Fibroblast of the conjunctiva (primary cell): ENCODE measurements at regions not wholly inside any gene's neighbourhood (a gene's known extent, or its start where the extent isn't known, plus 50 kb on each side); places are given as distances from the start of the nearest gene placed in this dataset.
"Not testable (repeated sequence)": the region's sequence is repeated elsewhere in the genome, so short reads cannot be mapped to it uniquely, and the experiment has no call there.

ENCODE experiments used
- DNase-seq: peaks from one replicate; pipeline ENCODE4 v3.0.0-alpha.2; 2010; ENCODE audit warnings: low read depth

DNA sequence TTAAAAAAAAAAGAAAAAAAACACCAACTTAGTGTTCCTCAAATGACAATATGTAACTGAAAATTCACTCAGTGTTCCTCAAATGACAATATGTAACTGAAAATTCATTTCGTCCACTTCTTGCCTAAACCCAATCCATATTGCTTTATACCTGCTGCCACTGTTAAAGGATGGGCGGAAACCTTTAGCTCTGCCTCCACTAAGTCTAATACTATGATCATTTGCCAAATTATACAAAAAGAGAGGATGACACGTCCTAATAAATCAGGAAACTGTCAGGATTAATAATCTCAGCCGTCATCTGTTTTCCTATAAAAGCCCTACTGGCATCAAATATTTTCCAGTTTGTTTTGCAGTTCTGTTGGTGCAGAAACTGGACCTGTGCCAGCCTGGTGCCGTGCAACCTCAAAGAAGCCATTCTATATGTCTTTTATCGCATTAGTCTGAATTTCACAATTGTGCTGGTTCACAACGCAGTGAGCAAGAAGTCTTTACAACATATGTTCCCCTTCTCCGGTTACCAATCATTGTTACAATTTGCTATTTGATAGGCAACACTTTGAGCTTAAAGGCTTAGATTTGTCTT, 160.4 kb upstream of the KCNH8 start:
- no peak for DNase-seq

DNA sequence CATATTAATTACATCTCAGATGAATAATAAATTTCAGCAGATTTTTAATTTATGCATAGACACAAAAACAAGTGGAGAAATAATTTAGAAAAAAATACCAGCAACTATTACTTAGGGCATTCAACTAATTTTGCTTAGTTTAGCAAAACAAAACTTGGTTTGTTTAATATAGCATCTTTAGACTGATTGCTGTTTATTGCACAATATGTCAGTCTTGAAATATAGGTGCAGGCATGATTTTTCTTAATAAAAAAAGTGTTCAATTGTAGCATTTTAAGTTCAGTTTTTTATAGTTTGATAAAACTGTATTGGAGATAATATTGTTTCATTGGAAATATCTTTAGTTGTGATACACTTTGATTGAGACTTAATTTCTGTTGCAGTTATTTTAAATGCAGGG, 161.2 kb upstream of the KCNH8 start:
- DNase-seq = no peak

GRCh38 chr3:18982920-18983319, 165.4 kb upstream of the KCNH8 start:
- DNase-seq = no peak

GRCh38 chr3:18976102-18976501, 172.2 kb upstream of the KCNH8 start:
- not testable (repeated sequence) for DNase-seq

DNA sequence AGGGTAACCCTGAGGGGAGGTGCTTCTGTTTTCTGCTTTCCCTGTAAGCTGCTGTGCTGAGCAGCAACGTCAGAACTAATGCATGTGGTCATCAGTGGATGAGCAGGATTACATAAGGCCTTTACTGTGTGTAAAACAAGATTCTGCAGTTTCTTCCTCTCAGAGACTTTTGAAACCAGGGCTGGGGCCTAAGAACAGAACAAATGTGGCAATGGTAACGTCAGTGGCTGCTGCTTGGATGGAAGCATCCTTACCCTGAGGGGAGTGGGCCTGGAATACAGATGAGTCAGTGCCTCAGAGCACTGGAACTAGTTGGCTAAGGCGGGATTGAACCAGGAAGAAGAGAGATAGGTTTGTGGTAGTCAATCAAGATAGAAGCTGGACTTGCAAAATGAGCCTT, 180.2 kb upstream of the KCNH8 start:
- no peak for DNase-seq

GRCh38 chr3:18965781-18966180, 182.5 kb upstream of the KCNH8 start:
- no peak for DNase-seq

- DNase-seq = no peak
These were observed 183.7 kb upstream of the KCNH8 start for GRCh38 chr3:18964640-18965039.

DNA sequence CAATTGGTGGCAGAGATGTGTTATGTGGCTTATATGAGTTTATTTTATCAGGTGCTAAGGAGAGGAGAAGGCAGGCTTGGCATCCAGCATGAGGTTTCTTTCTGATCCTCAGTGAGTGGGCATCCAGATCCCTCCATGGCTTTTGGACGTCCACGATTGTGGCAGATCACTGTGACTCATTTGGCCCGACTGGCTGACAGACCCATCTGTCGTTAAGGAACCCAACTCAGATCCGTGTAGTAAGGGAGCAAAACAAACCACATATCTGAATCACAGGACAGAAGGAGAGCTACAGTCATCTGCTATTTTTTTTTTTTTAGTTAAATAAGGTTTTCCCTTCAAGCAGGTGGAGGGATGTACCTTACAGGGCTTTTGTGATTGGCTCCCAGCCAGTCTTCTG, 197.0 kb upstream of the KCNH8 start:
- no peak for DNase-seq

DNA sequence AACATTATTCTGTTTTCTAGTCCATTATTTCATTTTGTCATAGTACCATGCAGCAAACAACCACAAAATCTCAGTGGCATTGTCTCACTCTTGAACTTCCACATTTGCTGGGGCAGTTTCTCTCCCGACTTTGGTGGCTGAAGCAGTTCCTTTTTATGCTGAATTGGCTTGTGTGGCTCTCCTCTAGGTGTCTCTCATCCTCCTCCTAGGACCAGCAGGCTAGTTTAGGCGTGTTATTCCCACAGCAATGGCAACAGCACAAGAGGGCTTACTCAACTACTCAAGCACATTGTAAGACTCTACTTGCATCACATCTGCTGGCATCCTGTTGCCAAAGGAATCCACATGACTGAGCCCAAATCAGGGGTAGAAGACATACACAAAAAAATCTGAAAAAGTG, 201.8 kb upstream of the KCNH8 start:
- DNase-seq = no peak

- no peak for DNase-seq
These were observed 210.7 kb upstream of the KCNH8 start for GRCh38 chr3:18937574-18937973.

GRCh38 chr3:18919158-18919557, 229.2 kb upstream of the KCNH8 start:
- no peak for DNase-seq

- DNase-seq = no peak
These were observed 230.4 kb upstream of the KCNH8 start for GRCh38 chr3:18917923-18918322.

GRCh38 chr3:18902081-18902793, 246.1 kb upstream of the KCNH8 start:
- no peak for DNase-seq

DNA sequence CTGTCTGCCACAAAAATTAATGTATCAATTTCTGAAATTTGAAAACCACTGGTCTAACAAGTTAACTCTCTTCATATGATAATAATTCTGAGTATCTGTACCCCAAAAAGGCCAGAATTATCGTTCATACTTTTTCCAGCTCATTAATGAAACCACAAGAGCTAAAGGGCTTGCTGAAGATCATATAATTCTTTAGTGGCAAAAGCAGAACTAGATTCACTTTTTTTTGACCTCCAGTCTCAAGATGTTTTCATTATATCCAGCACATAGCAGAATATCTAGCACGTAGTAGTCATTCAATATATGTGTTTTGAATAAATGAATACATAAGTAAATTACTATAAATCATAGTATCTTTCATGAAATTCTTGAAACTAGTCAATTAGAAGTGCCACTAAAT, 246.7 kb upstream of the KCNH8 start:
- DNase-seq = no peak

- DNase-seq = no peak
These were observed 247.3 kb upstream of the KCNH8 start for GRCh38 chr3:18900994-18901393.

DNA sequence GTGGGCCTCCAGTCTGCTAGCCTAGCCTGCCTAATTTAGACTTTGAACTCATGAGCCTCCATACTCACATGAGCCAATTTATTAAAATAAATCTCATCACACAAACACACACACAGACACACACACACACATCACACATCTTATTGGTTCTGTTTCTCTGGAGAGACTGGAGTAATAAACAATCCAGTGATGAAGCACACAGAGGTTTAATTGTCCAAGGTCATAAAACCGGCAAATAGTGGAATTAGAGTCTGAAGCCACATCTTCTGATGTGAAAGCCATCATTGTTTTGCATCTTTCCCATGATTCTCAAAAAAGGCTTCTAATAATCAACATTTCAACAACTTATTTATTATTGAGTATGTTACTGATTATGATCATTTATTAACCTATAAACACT, 249.4 kb upstream of the KCNH8 start:
- no peak for DNase-seq

DNA sequence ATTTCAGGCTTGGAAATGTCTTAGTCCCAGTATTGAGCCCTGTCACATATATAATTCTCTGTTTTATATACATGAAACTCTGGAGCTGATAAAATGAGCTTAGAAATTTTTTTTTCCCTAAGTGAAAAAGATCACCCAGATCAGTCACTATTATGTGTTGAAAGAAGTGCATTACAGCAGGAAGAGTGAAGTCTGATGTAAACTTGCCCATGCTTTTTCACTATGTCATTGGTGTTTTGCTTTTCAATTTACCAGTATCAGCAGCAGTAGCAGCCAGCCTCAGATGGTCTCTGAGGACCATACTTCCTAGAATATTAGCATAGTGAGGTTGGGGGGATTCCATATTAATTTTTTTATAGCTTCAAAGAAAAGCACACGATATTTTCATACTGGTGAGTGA, 255.6 kb upstream of the KCNH8 start:
- DNase-seq = no peak

DNA sequence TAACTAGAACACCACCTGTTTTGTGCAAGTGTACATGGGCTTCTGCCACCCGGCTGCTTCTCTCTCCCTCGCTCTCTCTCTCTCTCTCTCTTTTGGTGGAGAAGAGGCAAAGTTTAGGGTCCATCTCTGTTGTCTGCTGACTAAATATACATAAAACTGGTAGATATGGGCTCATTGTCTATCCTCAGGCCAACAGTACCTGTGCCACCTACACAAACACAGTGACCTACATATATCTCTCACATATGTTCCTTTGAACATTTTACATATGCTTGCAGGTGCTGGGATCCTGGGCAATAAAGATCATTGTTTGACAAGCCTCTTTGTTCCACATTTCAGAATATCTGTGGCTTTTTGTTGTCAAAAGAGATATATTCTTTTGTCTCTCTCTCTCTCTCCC, 256.3 kb upstream of the KCNH8 start:
- DNase-seq = no peak

DNA sequence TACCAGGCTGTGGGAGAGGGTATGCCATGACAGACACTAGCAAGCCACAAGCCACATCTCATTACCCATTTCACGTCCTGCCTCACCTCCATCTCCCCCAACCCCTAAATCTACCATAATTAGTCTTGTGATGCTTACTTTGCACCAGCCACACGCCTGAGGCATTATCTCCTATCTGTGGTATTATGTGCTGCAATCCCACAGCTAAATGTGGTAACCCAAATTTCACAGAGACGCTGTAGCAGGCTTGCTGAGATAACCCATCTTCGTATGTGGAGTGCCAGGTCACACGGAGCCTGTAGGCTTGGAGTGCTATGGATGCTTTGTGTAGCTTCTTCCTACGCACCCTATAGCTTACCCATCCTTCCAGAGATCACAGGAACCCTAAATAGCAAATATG, 256.7 kb upstream of the KCNH8 start:
- no peak for DNase-seq

DNA sequence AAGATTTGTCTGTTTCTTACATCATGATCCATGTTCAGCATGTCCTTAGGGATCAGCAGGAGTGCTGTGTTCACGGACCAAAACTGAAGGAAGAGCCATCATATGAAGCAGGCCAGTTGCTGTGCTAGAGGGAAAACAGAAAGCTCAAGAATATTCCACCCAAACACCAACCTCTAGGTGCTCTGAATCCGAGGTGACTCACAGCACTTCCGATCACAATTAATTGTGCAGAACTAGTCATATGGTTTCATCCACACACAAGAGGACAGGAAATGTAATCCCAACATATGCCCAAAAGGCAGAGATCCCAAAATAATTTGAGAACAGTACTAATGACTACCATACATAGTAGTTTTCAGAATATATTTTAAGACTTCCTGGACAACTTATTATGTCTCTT, 257.9 kb upstream of the KCNH8 start:
- no peak for DNase-seq

GRCh38 chr3:18888819-18889218, 259.5 kb upstream of the KCNH8 start:
- DNase-seq = no peak

- no peak for DNase-seq
These were observed 259.9 kb upstream of the KCNH8 start for GRCh38 chr3:18888370-18888769.

DNA sequence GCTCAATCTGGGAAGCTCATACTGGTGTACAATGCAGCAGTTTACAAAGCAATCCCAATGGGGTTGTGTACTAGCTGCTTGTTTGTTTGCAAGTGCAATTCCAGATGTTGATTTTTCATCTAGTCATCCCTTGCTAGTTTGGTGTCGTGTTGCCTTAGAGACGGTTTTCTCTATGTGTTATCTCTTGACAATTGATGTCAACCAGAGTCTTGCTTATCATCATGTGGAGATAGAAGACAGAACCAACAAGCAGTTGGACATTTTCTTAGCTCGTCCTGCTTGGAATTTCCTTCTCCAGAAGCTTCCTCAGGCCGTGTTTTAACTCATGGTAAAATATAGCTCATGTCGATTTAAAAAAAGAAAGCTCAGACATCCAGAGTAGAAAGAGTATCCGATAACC, 262.0 kb upstream of the KCNH8 start:
- no peak for DNase-seq

DNA sequence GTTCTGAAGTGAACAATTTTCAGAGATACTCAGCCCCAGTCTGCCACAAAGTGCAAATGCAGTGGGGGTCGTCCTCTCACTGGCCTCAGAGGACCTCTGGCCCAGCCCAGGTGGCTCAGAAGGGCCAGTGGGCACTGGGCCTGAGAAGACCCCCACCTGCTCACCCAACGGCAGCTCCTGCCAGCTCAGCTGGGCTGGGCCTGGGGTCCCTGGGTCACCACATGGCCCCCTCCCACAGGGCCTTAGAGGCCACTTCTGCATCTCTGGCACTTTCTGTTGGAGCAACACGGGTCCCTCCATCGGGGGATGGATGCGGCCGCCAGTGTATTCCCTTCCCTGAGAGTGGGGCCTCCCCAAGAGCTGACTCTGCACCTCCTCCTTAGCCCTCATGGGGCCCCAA, 262.7 kb upstream of the KCNH8 start:
- no peak for DNase-seq
